Hepatocyte (in vitro differentiated cells): ENCODE measurements at regions not wholly inside any gene's neighbourhood (a gene's known extent, or its start where the extent isn't known, plus 50 kb on each side); places are given as distances from the start of the nearest gene placed in this dataset.

Experiments used
- EZH2 ChIP-seq: fragments of 200-600 bp; sonication (generic); IDR thresholded peaks from 2 replicates; pipeline ENCODE4 v1.6.1; 2016; ENCODE audit warnings: antibody characterized with exemption, mild to moderate bottlenecking, borderline replicate concordance
- EZH2phosphoT487 ChIP-seq: fragments of 200-600 bp; sonication (generic); IDR thresholded peaks from one replicate; pipeline ENCODE4 v1.6.1; 2018; ENCODE audit warnings: antibody characterized with exemption, mild to moderate bottlenecking, low read depth, moderate library complexity; ENCODE audit not compliant: unreplicated experiment, severe bottlenecking
- TF ChIP-seq, protein P1 (sequence below): fragments of 200-600 bp; sonication (generic); IDR thresholded peaks from 2 replicates; pipeline ENCODE4 v1.5.1; 2016; ENCODE audit warnings: antibody characterized with exemption, mild to moderate bottlenecking; ENCODE audit not compliant: poor library complexity

DNA sequence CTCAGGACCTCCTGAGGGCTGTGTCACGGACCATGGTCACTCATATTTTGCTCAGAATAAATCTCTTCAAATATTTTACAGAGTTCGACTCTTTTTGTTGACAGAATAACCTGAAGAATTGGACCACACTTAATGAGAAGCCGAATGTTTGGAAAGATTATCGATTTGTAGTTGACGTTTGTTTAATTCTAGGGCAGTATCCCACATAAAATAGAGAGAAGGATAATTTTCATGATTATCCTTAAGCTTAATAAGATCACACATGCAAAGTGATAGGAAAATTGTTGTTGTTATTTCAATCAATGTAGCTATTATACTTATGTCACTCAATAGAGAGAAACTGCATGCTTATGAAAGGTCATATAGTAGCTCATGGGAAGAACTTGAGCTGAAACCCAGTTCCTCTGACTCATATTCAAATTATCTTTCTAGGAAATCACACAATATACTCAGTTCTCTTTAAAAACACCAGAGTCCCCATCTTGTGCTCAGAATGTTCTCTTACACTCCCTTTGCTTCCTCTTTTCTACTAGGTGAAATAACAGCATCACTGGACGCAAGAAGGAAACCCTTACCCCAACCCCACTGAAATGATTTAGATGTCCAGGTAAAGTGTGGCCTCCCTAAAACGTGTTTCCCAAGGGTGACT lies 982.1 kb downstream of the TSN start:
- TF ChIP-seq EZH2 (no peak), EZH2phosphoT487 (no peak)
- TF ChIP-seq, protein P1, sequence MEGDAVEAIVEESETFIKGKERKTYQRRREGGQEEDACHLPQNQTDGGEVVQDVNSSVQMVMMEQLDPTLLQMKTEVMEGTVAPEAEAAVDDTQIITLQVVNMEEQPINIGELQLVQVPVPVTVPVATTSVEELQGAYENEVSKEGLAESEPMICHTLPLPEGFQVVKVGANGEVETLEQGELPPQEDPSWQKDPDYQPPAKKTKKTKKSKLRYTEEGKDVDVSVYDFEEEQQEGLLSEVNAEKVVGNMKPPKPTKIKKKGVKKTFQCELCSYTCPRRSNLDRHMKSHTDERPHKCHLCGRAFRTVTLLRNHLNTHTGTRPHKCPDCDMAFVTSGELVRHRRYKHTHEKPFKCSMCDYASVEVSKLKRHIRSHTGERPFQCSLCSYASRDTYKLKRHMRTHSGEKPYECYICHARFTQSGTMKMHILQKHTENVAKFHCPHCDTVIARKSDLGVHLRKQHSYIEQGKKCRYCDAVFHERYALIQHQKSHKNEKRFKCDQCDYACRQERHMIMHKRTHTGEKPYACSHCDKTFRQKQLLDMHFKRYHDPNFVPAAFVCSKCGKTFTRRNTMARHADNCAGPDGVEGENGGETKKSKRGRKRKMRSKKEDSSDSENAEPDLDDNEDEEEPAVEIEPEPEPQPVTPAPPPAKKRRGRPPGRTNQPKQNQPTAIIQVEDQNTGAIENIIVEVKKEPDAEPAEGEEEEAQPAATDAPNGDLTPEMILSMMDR = no peak
